BJ (cell line): ENCODE measurements at regions not wholly inside any gene's neighbourhood (a gene's known extent, or its start where the extent isn't known, plus 50 kb on each side); places are given as distances from the start of the nearest gene placed in this dataset.
A peak's percentile ranks its signal among the peaks of the same experiment; 100 is the strongest.

Experiments
- CTCF ChIA-PET: fragments of 350-600 bp; formaldehyde crosslinking; extraction: SDS; loops from one replicate; lab custom pipeline; 2021; ENCODE audit warnings: antibody characterized with exemption, inconsistent platforms; lab: Yijun Ruan, JAX
- POLR2A ChIA-PET: fragments of 300-600 bp; sonication (Branson Sonifier 250); formaldehyde crosslinking; extraction: SDS; loops from one replicate; lab custom pipeline; 2021; ENCODE audit warnings: antibody characterized with exemption; lab: Charles Lee
- DNase-seq: peaks from one replicate; pipeline ENCODE4 v3.0.0-alpha.2; 2011; ENCODE audit warnings: low read depth
- H3K27me3 ChIP-seq: 2 replicates; pipeline ENCODE4 v1.6.0; 2011; ENCODE audit warnings: low read length; ENCODE audit not compliant: control insufficient read depth, insufficient read depth
- H3K36me3 ChIP-seq: 2 replicates; pipeline ENCODE4 v1.5.1; 2011; ENCODE audit warnings: low read length; ENCODE audit not compliant: control insufficient read depth, insufficient read depth
- H3K4me3 ChIP-seq: 2 replicates; pipeline ENCODE4 v1.5.1; 2011; ENCODE audit warnings: low read depth, mild to moderate bottlenecking, control low read depth, low read length
- TF ChIP-seq, protein P1 (sequence below): IDR thresholded peaks from 2 replicates; pipeline ENCODE4 v1.5.1; 2011; ENCODE audit warnings: low read depth, mild to moderate bottlenecking, control low read depth, inconsistent platforms, low read length, moderate library complexity; ENCODE audit not compliant: insufficient read depth

DNA sequence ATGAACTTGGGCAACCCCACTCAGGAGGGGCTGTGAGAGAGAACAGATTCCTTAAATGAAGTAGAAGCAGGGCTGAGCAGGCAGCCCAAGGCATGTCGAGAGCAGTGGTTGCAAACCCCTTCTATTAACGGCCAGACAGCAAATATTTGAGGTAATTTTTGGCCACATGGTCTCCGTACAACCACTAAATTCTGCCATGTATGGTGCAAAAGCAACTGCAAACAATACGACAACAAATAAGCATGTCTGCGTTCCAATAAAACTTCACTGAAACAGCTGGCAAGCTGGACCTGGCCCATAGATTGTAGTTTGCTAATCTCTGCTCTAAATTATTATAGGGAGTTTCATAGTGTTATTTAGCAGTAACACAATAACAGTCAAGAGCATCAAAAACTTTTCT, 217.0 kb upstream of the ZNF521 start:
- CTCF ChIA-PET, result no interaction called here
- POLR2A ChIA-PET, result no interaction called here
- DNase-seq, result no peak

DNA sequence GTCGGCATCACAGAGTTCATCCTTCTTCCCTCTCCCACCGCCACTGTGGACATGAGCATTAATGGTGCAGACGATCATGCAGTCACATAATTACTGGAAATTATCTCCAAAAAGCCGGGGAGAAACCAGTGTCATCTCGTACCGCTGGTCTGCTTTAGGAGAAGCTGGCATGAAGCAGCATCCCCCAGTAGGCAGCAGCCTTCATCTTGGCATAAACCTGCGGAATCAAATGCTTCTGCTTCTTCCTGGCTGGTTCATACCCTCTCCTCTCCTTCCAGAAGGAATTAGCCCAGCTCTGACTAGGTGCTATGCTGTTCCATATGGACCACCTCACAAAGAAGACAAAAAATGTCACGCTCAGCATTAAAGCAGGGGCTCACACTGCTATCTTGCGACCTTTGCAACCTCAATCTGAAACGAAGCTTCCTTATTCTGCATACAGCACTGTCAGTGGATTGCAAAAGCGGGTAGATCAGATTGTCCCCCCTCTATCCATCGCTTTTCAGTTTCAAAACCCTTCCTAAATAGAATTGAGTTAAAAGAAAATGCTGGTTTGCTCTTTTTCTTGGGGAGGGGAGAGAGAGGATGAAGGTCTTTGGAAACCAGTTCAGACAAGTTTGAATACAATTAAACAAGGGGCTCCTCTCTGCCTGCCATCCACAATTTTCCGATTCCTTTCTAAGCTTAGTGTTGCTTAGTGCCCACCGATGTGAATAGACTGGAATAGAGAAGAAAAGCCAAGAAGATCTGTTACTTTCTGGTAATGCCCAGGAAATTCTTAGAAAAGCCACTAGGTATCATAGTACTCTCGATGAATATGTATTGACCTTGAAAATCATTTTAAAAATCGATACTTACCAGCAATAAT, 212.1 kb upstream of the ZNF521 start:
- ChIA-PET POLR2A (no interaction called here), CTCF (interaction anchor here (1.0 kb wide), 1 partner anchor 18 kb away, joined by 3 read pairs; no protein-coding TSS in a partner anchor)
- no peak for DNase-seq
- H3K36me3 ChIP-seq, result no peaks in the 10 kb centered on the region
- no peak overlapping the region for H3K4me3 ChIP-seq
- TF ChIP-seq, protein P1, sequence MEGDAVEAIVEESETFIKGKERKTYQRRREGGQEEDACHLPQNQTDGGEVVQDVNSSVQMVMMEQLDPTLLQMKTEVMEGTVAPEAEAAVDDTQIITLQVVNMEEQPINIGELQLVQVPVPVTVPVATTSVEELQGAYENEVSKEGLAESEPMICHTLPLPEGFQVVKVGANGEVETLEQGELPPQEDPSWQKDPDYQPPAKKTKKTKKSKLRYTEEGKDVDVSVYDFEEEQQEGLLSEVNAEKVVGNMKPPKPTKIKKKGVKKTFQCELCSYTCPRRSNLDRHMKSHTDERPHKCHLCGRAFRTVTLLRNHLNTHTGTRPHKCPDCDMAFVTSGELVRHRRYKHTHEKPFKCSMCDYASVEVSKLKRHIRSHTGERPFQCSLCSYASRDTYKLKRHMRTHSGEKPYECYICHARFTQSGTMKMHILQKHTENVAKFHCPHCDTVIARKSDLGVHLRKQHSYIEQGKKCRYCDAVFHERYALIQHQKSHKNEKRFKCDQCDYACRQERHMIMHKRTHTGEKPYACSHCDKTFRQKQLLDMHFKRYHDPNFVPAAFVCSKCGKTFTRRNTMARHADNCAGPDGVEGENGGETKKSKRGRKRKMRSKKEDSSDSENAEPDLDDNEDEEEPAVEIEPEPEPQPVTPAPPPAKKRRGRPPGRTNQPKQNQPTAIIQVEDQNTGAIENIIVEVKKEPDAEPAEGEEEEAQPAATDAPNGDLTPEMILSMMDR, result no peak
- H3K27me3 ChIP-seq, result no peaks in the 10 kb centered on the region

More for the DNA sequence above, 217.0 kb upstream of the ZNF521 start:
- no peaks in the 10 kb centered on the region for H3K36me3 ChIP-seq
- TF ChIP-seq, protein P1, result no peak
- H3K4me3 ChIP-seq, result no peak overlapping the region
- no peaks in the 10 kb centered on the region for H3K27me3 ChIP-seq

- POLR2A ChIA-PET, result interaction anchor here (0.7 kb wide), 1 partner anchor 14 kb away, joined by 3 read pairs; no protein-coding TSS in a partner anchor
- TF ChIP-seq, protein P1, result no peak
- Histone ChIP-seq H3K4me3 (no peak overlapping the region), H3K36me3 (no peaks in the 10 kb centered on the region), H3K27me3 (no peaks in the 10 kb centered on the region)
- no peak for DNase-seq
- CTCF ChIA-PET, result interaction anchor here (1.0 kb wide), 1 partner anchor 18 kb away, joined by 3 read pairs; no protein-coding TSS in a partner anchor
Observed at GRCh38 chr18:25563346-25563745, 211.4 kb upstream of the ZNF521 start.

- no peak for DNase-seq
- TF ChIP-seq, protein P1, result peak; percentile 46
- CTCF ChIA-PET, result interaction anchor here (1.0 to 1.5 kb wide), 2 partner anchors 12 to 270 kb away, joined by 4 read pairs; no protein-coding TSS in a partner anchor
Observed at GRCh38 chr18:25561918-25562317, 210.0 kb upstream of the ZNF521 start.

GRCh38 chr18:25560369-25560768, 208.4 kb upstream of the ZNF521 start:
- H3K36me3 ChIP-seq, result no peaks in the 10 kb centered on the region
- TF ChIP-seq, protein P1, result no peak
- H3K4me3 ChIP-seq, result no peak overlapping the region
- ChIA-PET POLR2A (no interaction called here), CTCF (interaction anchor here (0.7 to 1.5 kb wide), 4 partner anchors 11 to 336 kb away, joined by 3 to 4 read pairs (median 3); no protein-coding TSS in a partner anchor)
- no peaks in the 10 kb centered on the region for H3K27me3 ChIP-seq
- DNase-seq, result no peak

More at GRCh38 chr18:25561918-25562317, 210.0 kb upstream of the ZNF521 start:
- no peak overlapping the region for H3K4me3 ChIP-seq
- POLR2A ChIA-PET, result no interaction called here
- H3K36me3 ChIP-seq, result no peaks in the 10 kb centered on the region
- no peaks in the 10 kb centered on the region for H3K27me3 ChIP-seq
